ENCODE measurements at regions not wholly inside any gene's neighbourhood (a gene's known extent, or its start where the extent isn't known, plus 50 kb on each side); places are given as distances from the start of the nearest gene placed in this dataset.

DNA sequence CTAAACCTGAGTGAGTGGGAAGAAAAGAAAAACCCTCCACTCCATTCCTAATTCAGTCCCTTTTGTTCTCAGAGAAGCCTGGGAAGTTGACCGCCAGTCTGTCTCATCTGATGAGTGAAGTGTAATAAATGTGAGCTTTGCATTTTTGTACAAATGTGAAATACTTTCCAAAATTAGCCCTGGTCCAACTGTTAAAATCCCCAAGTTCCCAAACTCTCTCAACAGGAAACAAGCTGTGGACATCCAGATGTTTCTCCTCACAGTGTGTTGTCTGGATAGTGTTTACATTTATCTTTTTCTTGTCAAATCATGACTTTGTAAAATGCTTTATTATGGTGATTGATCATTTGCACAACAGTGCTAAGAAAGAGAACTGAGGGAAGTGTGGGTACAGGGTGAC, 145.1 kb downstream of the TM2D1 start (continued):
- TF ChIP-seq CHD7 (IDR thresholded peaks at IDR 0.05; ENCODE audit: insufficient replicate concordance, low read length) (no peak), TCF12 (IDR thresholded peaks at IDR 0.05; ENCODE audit: low read depth, low read length) (no peak), BRCA1 (IDR thresholded peaks at IDR 0.05; ENCODE audit: low read depth, low read length) (no peak), RFX5 (IDR thresholded peaks at IDR 0.05; ENCODE audit: borderline replicate concordance, low read depth, low read length) (no peak), CBX8 (IDR thresholded peaks at IDR 0.05; ENCODE audit: borderline replicate concordance, low read depth, low read length) (no peak), TAF1 (IDR thresholded peaks at IDR 0.05; ENCODE audit: low read depth, low read length) (no peak), EP300 (IDR thresholded peaks at IDR 0.05; ENCODE audit: borderline replicate concordance in 1 of 2, low read depth in 2 of 2, low read length in 2 of 2) (no peak), RXRA (IDR thresholded peaks at IDR 0.05; ENCODE audit: insufficient read depth, low read depth, low read length) (no peak), RNF2 (IDR thresholded peaks at IDR 0.05; ENCODE audit: borderline replicate concordance, low read depth, low read length, missing control alignments, poor library complexity, severe bottlenecking) (no peak)
- TF ChIP-seq, protein P1, sequence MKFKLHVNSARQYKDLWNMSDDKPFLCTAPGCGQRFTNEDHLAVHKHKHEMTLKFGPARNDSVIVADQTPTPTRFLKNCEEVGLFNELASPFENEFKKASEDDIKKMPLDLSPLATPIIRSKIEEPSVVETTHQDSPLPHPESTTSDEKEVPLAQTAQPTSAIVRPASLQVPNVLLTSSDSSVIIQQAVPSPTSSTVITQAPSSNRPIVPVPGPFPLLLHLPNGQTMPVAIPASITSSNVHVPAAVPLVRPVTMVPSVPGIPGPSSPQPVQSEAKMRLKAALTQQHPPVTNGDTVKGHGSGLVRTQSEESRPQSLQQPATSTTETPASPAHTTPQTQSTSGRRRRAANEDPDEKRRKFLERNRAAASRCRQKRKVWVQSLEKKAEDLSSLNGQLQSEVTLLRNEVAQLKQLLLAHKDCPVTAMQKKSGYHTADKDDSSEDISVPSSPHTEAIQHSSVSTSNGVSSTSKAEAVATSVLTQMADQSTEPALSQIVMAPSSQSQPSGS (IDR thresholded peaks at IDR 0.05; ENCODE audit: low read length): no peak
